SH-SY5Y (cell line): ENCODE measurements at regions not wholly inside any gene's neighbourhood (a gene's known extent, or its start where the extent isn't known, plus 50 kb on each side); places are given as distances from the start of the nearest gene placed in this dataset.

Experiments used
- GATA2 ChIP-seq: IDR thresholded peaks from 2 replicates; pipeline ENCODE4 v1.6.1; 2011; ENCODE audit warnings: mild to moderate bottlenecking, low read depth, low read length
- GATA3 ChIP-seq: IDR thresholded peaks from 2 replicates; pipeline ENCODE4 v1.6.1; 2011; ENCODE audit warnings: low read depth, mild to moderate bottlenecking, low read length, moderate library complexity

DNA sequence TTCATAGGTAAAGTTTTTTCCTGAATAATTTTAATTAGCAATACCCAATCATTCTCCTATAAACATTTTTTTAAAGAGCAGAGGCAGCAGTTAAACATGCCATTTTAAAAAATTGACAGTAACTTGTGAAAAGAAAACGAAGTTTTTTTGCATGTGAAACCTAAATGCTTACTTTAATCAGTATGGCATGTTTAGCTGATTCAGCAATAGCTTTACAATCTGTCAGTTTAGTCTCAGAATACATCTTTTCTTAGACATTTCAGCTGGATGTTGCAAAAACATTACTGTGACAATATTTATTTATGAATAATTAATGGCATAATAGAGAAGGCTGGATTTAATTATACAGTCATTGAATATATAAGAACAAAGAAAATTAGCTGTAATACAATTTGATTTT is 1132.4 kb upstream of the ADGRL2 start:
- TF ChIP-seq GATA2 (no peak), GATA3 (no peak)
